Ishikawa (cell line): ENCODE measurements at regions not wholly inside any gene's neighbourhood (a gene's known extent, or its start where the extent isn't known, plus 50 kb on each side); places are given as distances from the start of the nearest gene placed in this dataset.

Experiments
- CREB1 ChIP-seq: IDR thresholded peaks from 2 replicates; pipeline ENCODE4 v1.6.1; 2012; ENCODE audit warnings: low read depth
- EP300 ChIP-seq: IDR thresholded peaks from 2 replicates; pipeline ENCODE4 v1.6.1; 2012; ENCODE audit warnings: borderline replicate concordance
- NFIC ChIP-seq: IDR thresholded peaks from 2 replicates; pipeline ENCODE4 v1.6.1; 2012
- RAD21 ChIP-seq: IDR thresholded peaks from 2 replicates; pipeline ENCODE4 v1.6.1; 2012; ENCODE audit warnings: low read depth
- TEAD4 ChIP-seq: IDR thresholded peaks from 2 replicates; pipeline ENCODE4 v1.6.1; 2012

- TF ChIP-seq TEAD4 (no peak), NFIC (no peak), RAD21 (no peak), CREB1 (no peak), EP300 (no peak)
Measured at GRCh38 chr18:2237706-2238105, 333.6 kb downstream of the METTL4 start.
